Smooth muscle cell (in vitro differentiated cells): ENCODE measurements at regions not wholly inside any gene's neighbourhood (a gene's known extent, or its start where the extent isn't known, plus 50 kb on each side); places are given as distances from the start of the nearest gene placed in this dataset.

Experiments used
- DNase-seq: peaks from one replicate; lab custom pipeline; 2025; ENCODE audit not compliant: unreplicated experiment; lab: John Stamatoyannopoulos, UW
- H2AFZ ChIP-seq: fragments of 200-600 bp; sonication (generic); 2 replicates; pipeline ENCODE4 v1.6.0; 2016; ENCODE audit warnings: antibody characterized with exemption, low read depth, mild to moderate bottlenecking
- H3F3A ChIP-seq: fragments of 200-600 bp; sonication (generic); 2 replicates; pipeline ENCODE4 v1.6.0; 2017; ENCODE audit warnings: antibody characterized with exemption, low read depth
- H3K27ac ChIP-seq: fragments of 200-600 bp; sonication (generic); 2 replicates; pipeline ENCODE4 v1.5.1; 2016; ENCODE audit warnings: low read depth, mild to moderate bottlenecking
- H3K27me3 ChIP-seq: fragments of 200-600 bp; sonication (generic); 2 replicates; pipeline ENCODE4 v1.6.1; 2016; ENCODE audit warnings: low read depth, mild to moderate bottlenecking
- H3K36me3 ChIP-seq: fragments of 200-600 bp; sonication (generic); 2 replicates; pipeline ENCODE4 v1.5.1; 2016; ENCODE audit warnings: low read depth
- H3K4me1 ChIP-seq: fragments of 200-600 bp; sonication (generic); 2 replicates; pipeline ENCODE4 v1.5.1; 2016; ENCODE audit warnings: low read depth
- H3K4me2 ChIP-seq: fragments of 200-600 bp; sonication (generic); 2 replicates; pipeline ENCODE4 v1.6.0; 2016; ENCODE audit warnings: mild to moderate bottlenecking
- H3K4me3 ChIP-seq: fragments of 200-600 bp; sonication (generic); 2 replicates; pipeline ENCODE4 v1.5.1; 2016; ENCODE audit warnings: mild to moderate bottlenecking
- H3K79me2 ChIP-seq: fragments of 200-600 bp; sonication (generic); 2 replicates; pipeline ENCODE4 v1.6.0; 2016; ENCODE audit warnings: low read depth, mild to moderate bottlenecking
- H3K9ac ChIP-seq: fragments of 200-600 bp; sonication (generic); 2 replicates; pipeline ENCODE4 v1.6.0; 2016; ENCODE audit warnings: low read depth
- H3K9me3 ChIP-seq: fragments of 200-600 bp; sonication (generic); replicated peaks from 2 replicates; pipeline ENCODE4 v1.5.1; 2016; ENCODE audit warnings: low read depth
- H4K20me1 ChIP-seq: fragments of 200-600 bp; sonication (generic); 2 replicates; pipeline ENCODE4 v1.6.0; 2016; ENCODE audit warnings: low read depth
- CTCF ChIP-seq: fragments of 200-600 bp; sonication (generic); IDR thresholded peaks from 2 replicates; pipeline ENCODE4 v1.5.1; 2017; ENCODE audit warnings: borderline replicate concordance, mild to moderate bottlenecking, antibody characterized with exemption; ENCODE audit not compliant: insufficient read depth, poor library complexity, severe bottlenecking
- WGBS: methylation state at CpG from one replicate; pipeline ENCODE4 v1.1.7; 2016; ENCODE audit warnings: low lambda C conversion rate; 5-methylcytosine and 5-hydroxymethylcytosine counted together

GRCh38 chr7:84568781-84569180, 374.2 kb upstream of the SEMA3A start:
- no peak for DNase-seq
- WGBS, result 98% methylated on average over 3 of the region's 3 CpGs
- Histone ChIP-seq H3K4me1 (no peaks in the 10 kb centered on the region), H3K4me2 (no peak overlapping the region), H3K9ac (no peak overlapping the region), H3K27ac (no peak overlapping the region), H3K79me2 (no peaks in the 10 kb centered on the region), H2AFZ (no peak overlapping the region), H3K36me3 (no peaks in the 10 kb centered on the region), H3F3A (no peaks in the 10 kb centered on the region), H3K27me3 (no peaks in the 10 kb centered on the region), H3K9me3 (no peaks in the 10 kb centered on the region), H3K4me3 (no peak overlapping the region), H4K20me1 (no peaks in the 10 kb centered on the region)
- TF ChIP-seq CTCF, result no peak

- Histone ChIP-seq H3K36me3 (no peaks in the 10 kb centered on the region), H2AFZ (no peak overlapping the region), H3K27me3 (no peaks in the 10 kb centered on the region), H3K79me2 (no peaks in the 10 kb centered on the region), H3K27ac (no peak overlapping the region), H3K9ac (no peak overlapping the region), H4K20me1 (no peaks in the 10 kb centered on the region), H3K9me3 (no peaks in the 10 kb centered on the region), H3K4me3 (no peak overlapping the region), H3F3A (no peaks in the 10 kb centered on the region), H3K4me2 (no peak overlapping the region), H3K4me1 (no peaks in the 10 kb centered on the region)
- WGBS, result 97% methylated on average over 2 of the region's 2 CpGs
- TF ChIP-seq CTCF, result no peak
- no peak for DNase-seq
Observed at GRCh38 chr7:84565345-84566074, 370.9 kb upstream of the SEMA3A start.

- no peaks in the 10 kb centered on the region for H3K79me2 ChIP-seq
Observed at GRCh38 chr7:84553711-84554110, 359.1 kb upstream of the SEMA3A start.

More at GRCh38 chr7:84553711-84554110, 359.1 kb upstream of the SEMA3A start:
- no peak for TF ChIP-seq CTCF
- H3K4me3 ChIP-seq, result no peak overlapping the region
- no peak for DNase-seq
- H3K4me2 ChIP-seq, result no peak overlapping the region
- H4K20me1 ChIP-seq, result no peaks in the 10 kb centered on the region
- no peaks in the 10 kb centered on the region for H3K36me3 ChIP-seq
- H3F3A ChIP-seq, result no peaks in the 10 kb centered on the region
- no peaks in the 10 kb centered on the region for H3K27me3 ChIP-seq
- H3K9me3 ChIP-seq, result peaks cover 7% of the 10 kb centered on the region
- H2AFZ ChIP-seq, result no peak overlapping the region
- no peak overlapping the region for H3K9ac ChIP-seq
- no peak overlapping the region for H3K27ac ChIP-seq
- H3K4me1 ChIP-seq, result peaks cover 5% of the 10 kb centered on the region
